DOHH2 (cell line): ENCODE measurements at regions not wholly inside any gene's neighbourhood (a gene's known extent, or its start where the extent isn't known, plus 50 kb on each side); places are given as distances from the start of the nearest gene placed in this dataset.

Source experiments
- H3F3A ChIP-seq: fragments of 200-600 bp; sonication (generic), shearing (Covaris generic); 2 replicates; pipeline ENCODE4 v1.6.0; 2016; ENCODE audit warnings: antibody characterized with exemption, mild to moderate bottlenecking; ENCODE audit not compliant: control insufficient read depth, insufficient read depth
- H3K27ac ChIP-seq: fragments of 200-600 bp; sonication (generic); 2 replicates; pipeline ENCODE4 v1.5.1; 2014; ENCODE audit warnings: low read depth, mild to moderate bottlenecking, low read length, moderate library complexity
- H3K27me3 ChIP-seq: fragments of 200-600 bp; sonication (generic); 2 replicates; pipeline ENCODE4 v1.6.1; 2014; ENCODE audit warnings: mild to moderate bottlenecking, low read length, mixed read lengths; ENCODE audit not compliant: control insufficient read depth
- H3K36me3 ChIP-seq: fragments of 200-600 bp; sonication (generic); 2 replicates; pipeline ENCODE4 v1.6.1; 2014; ENCODE audit warnings: mild to moderate bottlenecking, low read length, moderate library complexity, mixed read lengths; ENCODE audit not compliant: control insufficient read depth
- H3K4me1 ChIP-seq: fragments of 200-600 bp; sonication (generic); 2 replicates; pipeline ENCODE4 v1.6.1; 2014; ENCODE audit warnings: mild to moderate bottlenecking, low read length, mixed read lengths; ENCODE audit not compliant: control insufficient read depth
- H3K4me2 ChIP-seq: fragments of 200-600 bp; sonication (generic); 2 replicates; pipeline ENCODE4 v1.6.0; 2014; ENCODE audit warnings: mild to moderate bottlenecking, low read length, moderate library complexity
- H3K4me3 ChIP-seq: fragments of 200-600 bp; sonication (generic); 2 replicates; pipeline ENCODE4 v1.5.1; 2014; ENCODE audit warnings: mild to moderate bottlenecking, low read length, mixed read lengths
- H3K79me2 ChIP-seq: fragments of 200-600 bp; sonication (generic); 2 replicates; pipeline ENCODE4 v1.6.1; 2014; ENCODE audit warnings: mild to moderate bottlenecking, low read length, mixed read lengths; ENCODE audit not compliant: control insufficient read depth
- H3K9me2 ChIP-seq: fragments of 200-600 bp; sonication (generic); replicated peaks from 2 replicates; pipeline ENCODE4 v1.6.1; 2014; ENCODE audit warnings: mild to moderate bottlenecking, low read length, mixed read lengths; ENCODE audit not compliant: control insufficient read depth
- H3K9me3 ChIP-seq: fragments of 200-600 bp; sonication (generic); 2 replicates; pipeline ENCODE4 v1.6.1; 2014; ENCODE audit warnings: antibody characterized with exemption, low read length, mixed read lengths; ENCODE audit not compliant: control insufficient read depth, insufficient read depth
- H4K20me1 ChIP-seq: fragments of 200-600 bp; sonication (generic); 2 replicates; pipeline ENCODE4 v1.6.0; 2014; ENCODE audit warnings: low read depth, mild to moderate bottlenecking, antibody characterized with exemption, low read length, moderate library complexity; ENCODE audit not compliant: control insufficient read depth, insufficient read depth
- CTCF ChIP-seq: fragments of 200-600 bp; sonication (generic); IDR thresholded peaks from one replicate; pipeline ENCODE4 v1.5.1; 2014; ENCODE audit warnings: antibody characterized with exemption, mild to moderate bottlenecking, low read depth, low read length; ENCODE audit not compliant: poor library complexity, severe bottlenecking
- EZH2phosphoT487 ChIP-seq: fragments of 200-600 bp; sonication (generic); IDR thresholded peaks from 2 replicates; pipeline ENCODE4 v1.6.1; 2017; ENCODE audit warnings: borderline replicate concordance, mild to moderate bottlenecking, antibody characterized with exemption, low read length, moderate library complexity, mixed read lengths

GRCh38 chr5:161115941-161116340 is 263.9 kb upstream of the ATP10B start:
- H3K9me3 ChIP-seq = no peaks in the 10 kb centered on the region
- H3K27ac ChIP-seq = no peak overlapping the region
- TF ChIP-seq EZH2phosphoT487 = no peak
- TF ChIP-seq CTCF = no peak
- H3K9me2 ChIP-seq = no peaks in the 10 kb centered on the region
- H4K20me1 ChIP-seq = no peaks in the 10 kb centered on the region
- H3K36me3 ChIP-seq = no peaks in the 10 kb centered on the region
- H3K4me1 ChIP-seq = peaks cover 16% of the 10 kb centered on the region
- no peak overlapping the region for H3K4me3 ChIP-seq
- H3K4me2 ChIP-seq = no peak overlapping the region
- H3F3A ChIP-seq = no peaks in the 10 kb centered on the region
- H3K27me3 ChIP-seq = no peaks in the 10 kb centered on the region
- H3K79me2 ChIP-seq = no peaks in the 10 kb centered on the region

- Histone ChIP-seq H3K9me3 (no peaks in the 10 kb centered on the region), H3K27me3 (no peaks in the 10 kb centered on the region), H3K9me2 (no peaks in the 10 kb centered on the region), H3K4me1 (peaks cover 12% of the 10 kb centered on the region), H3K79me2 (no peaks in the 10 kb centered on the region), H3K4me2 (no peak overlapping the region), H3K36me3 (no peaks in the 10 kb centered on the region), H3K27ac (no peak overlapping the region), H3K4me3 (no peak overlapping the region), H3F3A (no peaks in the 10 kb centered on the region), H4K20me1 (no peaks in the 10 kb centered on the region)
- TF ChIP-seq CTCF (no peak), EZH2phosphoT487 (no peak)
Observed at GRCh38 chr5:161112371-161112770, 260.4 kb upstream of the ATP10B start.

- Histone ChIP-seq H3F3A (no peaks in the 10 kb centered on the region), H3K9me2 (no peaks in the 10 kb centered on the region), H3K9me3 (no peaks in the 10 kb centered on the region), H3K36me3 (no peaks in the 10 kb centered on the region), H3K4me1 (no peaks in the 10 kb centered on the region), H3K4me3 (no peak overlapping the region), H3K4me2 (no peak overlapping the region), H4K20me1 (no peaks in the 10 kb centered on the region), H3K27ac (no peak overlapping the region), H3K27me3 (no peaks in the 10 kb centered on the region), H3K79me2 (no peaks in the 10 kb centered on the region)
- TF ChIP-seq EZH2phosphoT487 (no peak), CTCF (no peak)
Observed at GRCh38 chr5:161105525-161105924, 253.5 kb upstream of the ATP10B start.

- no peaks in the 10 kb centered on the region for H3K27me3 ChIP-seq
- no peak overlapping the region for H3K27ac ChIP-seq
- peaks cover under 1% of the 10 kb centered on the region; the same call in 1 of the 2 replicates for H3K9me3 ChIP-seq
- no peaks in the 10 kb centered on the region for H3K9me2 ChIP-seq
- no peaks in the 10 kb centered on the region for H3F3A ChIP-seq
- TF ChIP-seq EZH2phosphoT487 (no peak), CTCF (no peak)
- H4K20me1 ChIP-seq = no peaks in the 10 kb centered on the region
- no peaks in the 10 kb centered on the region for H3K36me3 ChIP-seq
- H3K79me2 ChIP-seq = no peaks in the 10 kb centered on the region
- no peaks in the 10 kb centered on the region for H3K4me1 ChIP-seq
- H3K4me3 ChIP-seq = no peak overlapping the region
- H3K4me2 ChIP-seq = no peak overlapping the region
Observed at GRCh38 chr5:161098516-161098915, 246.5 kb upstream of the ATP10B start.
